T-helper 2 cell (primary cell): ENCODE measurements at regions not wholly inside any gene's neighbourhood (a gene's known extent, or its start where the extent isn't known, plus 50 kb on each side); places are given as distances from the start of the nearest gene placed in this dataset.
A peak's percentile ranks its signal among the peaks of the same experiment; 100 is the strongest.
"Not testable (repeated sequence)": the region's sequence is repeated elsewhere in the genome, so short reads cannot be mapped to it uniquely, and the experiment has no call there.

ENCODE experiments used
- DNase-seq, 5 experiments: peaks; one replicate each; pipeline versions ENCODE4 v3.0.0 to v3.0.0-alpha.2; 2012 to 2022

DNA sequence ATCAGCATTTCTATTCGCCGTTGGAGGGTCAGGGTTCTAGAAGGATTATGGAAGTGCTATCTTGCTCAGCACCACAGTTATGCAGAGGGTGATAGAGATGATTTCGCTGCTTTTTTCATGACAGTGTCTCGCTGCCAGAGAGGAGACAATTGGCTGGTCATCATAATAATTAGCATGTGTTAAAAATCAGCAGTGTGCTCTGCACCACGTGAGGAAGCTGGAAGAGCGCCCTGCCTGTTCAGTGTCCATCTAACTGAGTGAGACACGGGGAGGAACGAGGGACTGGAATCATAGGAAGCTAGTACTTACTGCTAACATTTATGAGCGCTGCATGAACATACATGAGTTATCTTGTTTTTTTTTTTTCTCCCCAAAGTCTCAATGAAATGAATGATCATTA is 116.2 kb upstream of the PLAAT1 start:
- no peak for DNase-seq

DNA sequence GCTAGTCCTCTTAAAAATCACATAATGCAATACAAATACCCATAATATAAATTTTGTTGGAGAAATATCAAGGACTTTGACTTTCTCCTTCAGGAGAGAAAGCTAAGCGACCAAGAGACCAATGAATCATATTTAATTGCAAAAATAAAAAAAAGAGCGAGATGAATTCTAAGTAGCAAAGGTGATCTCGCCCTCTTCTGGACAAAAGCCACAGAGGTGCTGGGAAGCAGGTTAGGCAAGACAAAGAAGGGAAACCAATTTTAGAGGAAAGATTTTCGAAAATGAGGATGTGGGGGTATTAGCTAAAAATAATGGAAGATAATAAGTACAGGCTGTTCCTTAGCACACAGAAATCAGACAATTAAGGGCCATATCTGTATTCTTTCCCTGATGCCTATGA is 111.4 kb upstream of the PLAAT1 start:
- DNase-seq, result no peak

DNA sequence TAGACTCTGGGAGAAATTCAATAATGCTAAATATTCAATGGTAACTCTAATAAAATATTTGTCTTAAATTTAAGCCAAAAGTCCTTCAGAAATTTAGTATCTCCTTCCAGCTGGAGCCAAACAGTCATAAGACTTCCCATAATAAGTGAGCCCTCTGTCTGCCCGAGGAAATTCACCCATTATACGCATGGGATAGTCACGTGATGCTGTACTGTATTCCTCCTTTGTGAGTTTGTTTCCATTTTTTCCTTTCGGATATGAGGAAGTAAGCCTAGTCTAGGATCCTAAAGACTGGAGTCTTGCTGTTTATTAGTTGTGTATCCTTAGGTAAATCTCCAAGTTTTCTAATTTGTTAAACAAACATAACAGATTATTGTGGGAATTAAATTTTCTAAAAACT is 110.4 kb upstream of the PLAAT1 start:
- DNase-seq, result no peak

- no peak for DNase-seq
These were observed 108.8 kb upstream of the PLAAT1 start for GRCh38 chr3:193132241-193132640.

DNA sequence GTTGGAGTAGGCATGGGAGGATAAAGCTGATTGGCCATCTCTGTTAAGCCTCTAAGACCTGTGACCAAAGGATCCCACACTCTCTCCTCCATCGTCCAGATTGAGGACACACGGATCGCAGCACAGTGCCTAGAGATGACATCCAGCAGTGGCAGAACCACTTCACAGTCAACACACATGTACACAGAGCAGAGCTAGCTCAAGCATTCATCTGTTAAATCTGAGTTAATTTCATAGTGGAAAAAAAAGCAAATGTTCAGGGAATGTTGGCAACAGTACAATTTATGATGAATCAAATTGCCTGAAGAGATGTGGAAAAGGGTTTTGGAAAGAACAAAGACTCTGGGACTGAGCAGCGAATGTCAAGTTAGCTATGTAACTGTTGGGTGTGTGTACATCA is 108.1 kb upstream of the PLAAT1 start:
- no peak for DNase-seq

DNA sequence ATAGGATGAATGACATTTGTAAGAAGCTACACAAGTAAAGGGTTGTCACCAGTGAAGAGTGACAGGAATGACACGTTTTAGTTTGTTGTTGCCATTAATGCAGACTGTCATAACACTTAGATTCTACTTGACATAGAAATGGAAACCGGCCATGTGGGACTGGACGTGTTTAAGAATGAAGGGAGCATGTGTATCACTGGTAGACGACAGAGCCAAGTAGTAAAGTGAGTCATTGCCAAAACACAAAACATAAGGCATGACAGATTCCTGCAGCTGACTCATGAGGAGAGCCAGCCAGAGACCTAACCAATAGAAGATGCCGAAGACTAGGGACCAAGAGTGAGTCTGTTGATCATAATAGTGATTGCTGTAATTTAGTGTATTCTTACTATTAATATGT is 106.2 kb upstream of the PLAAT1 start:
- no peak for DNase-seq

GRCh38 chr3:193140381-193140780 is 100.6 kb upstream of the PLAAT1 start:
- no peak for DNase-seq

DNA sequence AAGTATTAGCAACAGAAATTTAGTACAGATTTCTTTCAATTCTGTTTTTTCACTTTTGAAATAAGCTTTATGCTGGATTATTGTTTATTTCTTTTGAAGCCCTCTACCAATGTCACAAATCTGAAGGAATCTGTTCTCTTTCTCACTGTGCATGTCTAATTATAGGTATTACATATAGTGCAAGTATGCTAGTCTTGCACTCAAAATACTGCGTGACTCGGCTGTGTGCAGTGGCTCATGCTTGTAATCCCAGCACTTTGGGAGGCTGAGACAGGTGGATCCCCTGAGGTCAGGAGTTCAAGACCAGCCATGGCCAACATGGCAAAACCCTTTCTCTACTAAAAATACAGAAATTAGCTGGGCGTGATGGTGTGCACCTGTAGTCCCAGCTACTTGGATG is 95.8 kb upstream of the PLAAT1 start:
- no peak for DNase-seq

DNA sequence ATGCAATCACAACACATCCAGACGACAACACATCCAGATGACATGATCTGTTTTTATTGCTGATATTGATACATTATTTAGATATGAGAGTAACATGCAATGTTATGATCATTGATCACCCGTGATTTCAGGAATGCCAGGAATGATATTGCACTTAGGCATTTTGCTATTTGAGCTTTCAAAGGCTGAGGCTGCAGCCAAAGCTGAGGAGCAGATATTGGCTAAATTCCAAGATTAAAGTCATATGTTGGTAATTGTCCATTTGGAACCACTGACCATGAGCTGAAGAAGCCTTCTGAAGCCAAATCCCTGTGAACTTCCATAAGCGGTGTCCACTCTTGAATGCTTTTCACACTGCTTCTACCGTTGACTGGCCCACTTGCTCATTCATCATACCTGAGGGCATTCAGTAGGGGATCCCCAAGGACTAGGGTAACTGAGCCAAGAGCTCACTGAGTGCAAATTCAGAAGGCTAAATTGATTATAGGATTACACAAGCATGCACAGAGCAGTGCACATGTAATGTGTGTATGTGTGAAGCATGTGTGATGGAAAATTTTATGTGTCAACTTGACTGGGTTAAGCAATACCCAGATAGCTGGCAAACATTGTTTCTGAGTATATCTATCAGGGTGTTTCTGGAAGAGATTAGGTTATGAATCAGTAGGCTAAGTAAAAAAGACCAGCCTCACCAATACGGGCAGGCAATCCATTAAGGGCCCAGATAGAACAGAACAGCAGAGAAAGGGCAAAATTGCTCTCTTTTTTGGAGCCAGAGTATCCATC is 92.1 kb upstream of the PLAAT1 start:
- no peak for DNase-seq

DNA sequence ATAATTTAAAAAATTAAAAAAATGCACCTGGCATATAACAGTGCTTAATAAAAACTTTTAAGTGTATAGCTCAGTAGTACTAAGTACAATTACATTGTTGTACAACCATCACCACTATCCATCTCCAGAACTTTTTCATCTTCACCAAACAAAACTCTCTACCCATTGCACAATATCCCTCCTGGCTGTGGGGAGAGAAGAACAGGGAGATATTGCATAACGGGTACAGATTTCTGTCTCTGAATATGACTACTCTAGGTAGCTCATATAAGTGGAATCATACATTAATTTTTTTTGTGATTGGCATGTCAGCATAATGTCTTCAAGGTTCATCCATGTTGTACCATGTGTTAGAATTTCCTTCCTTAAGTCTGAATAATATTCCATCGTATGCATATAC is 91.0 kb upstream of the PLAAT1 start:
- DNase-seq, result no peak

DNA sequence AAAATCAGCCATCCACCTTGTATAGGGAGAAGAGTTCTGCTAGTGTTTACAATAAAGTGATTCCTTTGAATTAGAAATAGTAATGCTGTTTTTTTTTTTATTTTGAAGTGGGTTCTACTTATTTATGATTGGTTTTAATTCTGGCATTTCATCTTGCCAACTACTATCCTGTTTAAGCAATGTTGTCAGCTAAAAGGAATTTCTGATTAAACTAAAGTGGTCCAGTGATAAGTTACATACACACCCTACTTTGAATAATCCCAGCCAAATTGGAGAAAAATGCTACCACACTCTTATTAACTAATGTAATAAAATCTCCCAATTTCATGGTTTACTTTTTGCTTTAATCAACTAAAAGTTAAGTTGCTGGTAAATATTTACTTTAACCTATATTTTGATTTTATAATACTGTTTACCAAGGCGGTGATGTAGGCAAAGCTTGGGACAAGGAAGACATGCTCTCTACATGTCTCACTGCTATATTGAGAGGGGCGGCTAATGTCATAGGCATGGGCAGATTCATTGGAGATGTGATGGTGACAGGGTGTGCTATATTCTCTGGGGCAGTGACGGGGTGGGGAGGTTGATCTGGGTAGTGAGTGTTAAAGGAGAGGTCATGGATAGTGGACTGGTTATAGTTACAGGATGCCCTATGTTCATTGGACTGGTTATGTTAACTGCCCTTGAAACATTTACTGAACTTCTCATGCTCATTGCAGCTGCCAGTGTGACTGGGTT is 85.8 kb upstream of the PLAAT1 start:
- not testable (repeated sequence) for DNase-seq

DNA sequence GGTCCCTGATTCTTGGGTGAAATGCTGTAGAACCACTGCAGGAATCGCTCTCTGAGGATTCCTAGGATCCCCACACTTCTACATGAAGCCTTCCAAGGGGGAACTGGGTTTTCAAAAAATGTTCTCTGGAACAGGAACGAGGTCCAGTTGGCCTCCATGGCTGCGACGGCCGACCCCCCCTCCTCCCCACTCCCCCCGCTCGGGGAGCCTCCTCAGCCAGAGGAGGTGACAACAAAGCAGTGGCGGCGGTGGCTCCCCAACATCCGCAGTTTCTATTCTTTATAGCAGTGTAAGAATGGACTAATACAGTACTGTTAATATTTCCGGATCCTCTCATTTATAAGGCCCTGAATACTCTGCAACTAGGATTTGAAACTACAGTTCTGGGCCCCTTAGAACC is 84.0 kb upstream of the PLAAT1 start:
- no peak for DNase-seq

GRCh38 chr3:193165431-193166120 is 75.4 kb upstream of the PLAAT1 start:
- no peak for DNase-seq

DNA sequence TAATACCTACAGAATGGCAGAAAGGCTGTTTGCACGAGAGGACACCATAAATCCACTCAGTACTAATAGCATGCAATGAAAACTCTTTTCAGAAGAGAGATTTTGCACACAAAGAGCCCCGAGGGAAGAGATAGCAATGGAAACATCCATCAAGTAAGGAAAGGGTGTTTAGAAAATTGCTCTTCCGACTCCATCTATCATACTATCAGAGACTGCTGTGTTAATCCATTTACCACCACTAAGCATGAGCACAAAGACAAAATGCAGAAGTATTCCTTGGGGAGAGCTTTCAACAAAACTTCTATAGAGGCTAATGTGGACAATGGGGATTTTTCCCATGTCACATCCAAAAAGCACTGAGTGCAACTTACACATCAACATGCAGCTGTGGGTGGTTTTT is 72.1 kb upstream of the PLAAT1 start:
- no peak for DNase-seq

- no peak for DNase-seq
These were observed 66.9 kb upstream of the PLAAT1 start for GRCh38 chr3:193174140-193174539.

DNA sequence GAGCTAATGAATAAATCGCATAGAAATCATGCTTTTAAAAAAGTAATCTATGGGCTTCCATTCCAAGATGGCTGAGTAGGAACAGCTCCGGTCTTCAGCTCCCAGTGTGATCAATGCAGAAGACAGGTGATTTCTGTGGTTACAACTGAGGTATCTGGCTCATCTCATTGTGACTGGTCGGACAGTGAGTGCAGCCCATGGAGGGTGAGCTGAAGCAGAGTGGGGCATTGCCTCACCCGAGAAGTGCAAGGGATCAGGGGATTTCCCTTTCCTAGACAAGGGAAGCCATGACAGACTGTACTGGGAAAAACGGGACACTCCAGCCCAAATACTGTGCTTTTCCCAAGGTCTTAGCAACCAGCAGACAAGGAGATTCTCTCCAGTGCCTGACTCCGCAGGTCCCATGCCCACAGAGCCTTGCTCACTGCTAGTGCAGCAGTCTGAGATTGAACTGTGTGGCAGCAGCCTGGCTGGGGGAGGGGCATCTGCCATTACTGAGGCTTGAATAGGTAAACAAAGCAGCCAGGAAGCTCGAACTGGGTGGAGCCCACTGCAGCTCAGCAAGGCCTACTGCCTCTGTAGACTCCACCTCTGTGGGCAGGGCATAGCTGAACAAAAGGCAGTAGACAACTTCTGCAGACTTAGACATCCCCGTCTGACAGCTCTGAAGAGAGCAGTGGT is 61.5 kb upstream of the PLAAT1 start:
- DNase-seq, result not testable (repeated sequence)

DNA sequence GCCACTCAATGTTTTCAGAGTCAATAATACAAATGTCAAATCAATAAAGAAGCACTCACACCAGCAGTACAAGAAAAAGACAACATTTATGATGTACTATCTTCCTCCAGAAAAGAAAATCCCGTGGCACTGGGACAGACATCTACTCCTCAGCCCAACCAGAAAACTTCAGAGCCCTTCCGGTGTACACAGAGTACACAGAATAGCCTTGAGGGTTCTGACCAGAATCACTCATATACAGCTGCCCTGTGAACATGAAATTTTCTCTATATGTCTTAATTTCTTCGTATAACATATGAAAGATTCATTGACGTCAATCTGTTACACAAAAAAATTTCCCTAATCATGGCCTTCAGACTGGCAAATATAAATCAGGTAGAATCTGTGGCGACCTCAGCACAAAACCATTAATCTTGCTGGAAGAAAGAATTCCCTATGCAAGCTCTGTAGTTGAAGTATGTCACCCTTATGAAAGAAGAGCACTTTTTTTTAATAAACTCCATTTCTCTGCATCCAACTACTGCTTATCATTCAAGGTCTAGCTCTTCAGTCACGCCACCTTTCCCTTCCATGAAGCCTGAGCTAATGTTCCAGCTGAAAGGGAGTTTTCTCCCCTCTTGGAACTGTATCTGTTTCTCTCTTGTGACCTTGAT is 53.8 kb upstream of the PLAAT1 start:
- no peak for DNase-seq

DNA sequence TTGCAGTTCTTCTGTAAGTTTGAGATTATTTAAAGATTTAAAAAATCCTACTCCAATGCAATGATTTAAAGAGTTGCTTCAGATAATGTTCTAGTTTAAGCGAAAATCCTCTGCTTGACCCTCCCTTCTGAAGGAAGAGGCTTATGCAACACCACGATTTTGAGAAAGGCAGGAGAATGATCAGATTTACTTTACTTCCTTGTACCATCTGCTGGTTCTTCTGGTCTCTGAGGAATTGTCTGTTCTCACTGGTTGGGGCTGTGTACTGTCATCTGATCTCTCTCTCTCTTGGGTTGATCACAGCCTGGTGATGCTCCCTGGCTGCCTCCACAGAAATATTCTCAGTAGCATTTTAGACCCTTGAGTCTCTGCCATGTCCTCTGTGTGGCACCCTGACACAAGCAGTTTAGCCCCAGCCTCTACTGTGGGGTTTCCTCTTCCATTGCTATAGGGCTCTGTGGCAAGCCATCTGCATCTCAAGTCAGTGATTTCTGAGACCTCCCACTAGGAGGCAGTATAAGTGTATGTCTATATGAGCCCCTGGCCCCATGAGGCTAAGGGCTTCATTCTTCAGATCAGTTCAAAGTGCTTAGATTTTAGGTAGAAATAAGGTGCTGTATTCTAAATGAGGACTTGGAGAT is 50.8 kb upstream of the PLAAT1 start:
- DNase-seq, result peak in 1 of 5 experiments; percentile 29
